Type B pancreatic cell (in vitro differentiated cells): ENCODE measurements at regions not wholly inside any gene's neighbourhood (a gene's known extent, or its start where the extent isn't known, plus 50 kb on each side); places are given as distances from the start of the nearest gene placed in this dataset.

ENCODE experiments used
- DNase-seq: peaks from one replicate; pipeline ENCODE4 v3.0.0; 2021; ENCODE audit warnings: mixed read lengths; ENCODE audit not compliant: unreplicated experiment; ENCODE audit errors: extremely low spot score
- H3K27ac Mint-ChIP-seq: 2 replicates; pipeline ENCODE4 v1.8.0; 2021; ENCODE audit warnings: mild to moderate bottlenecking, mixed read lengths
- H3K27me3 Mint-ChIP-seq: 2 replicates; pipeline ENCODE4 v1.8.0; 2021; ENCODE audit warnings: mixed read lengths
- H3K36me3 Mint-ChIP-seq: 2 replicates; pipeline ENCODE4 v1.8.0; 2021; ENCODE audit warnings: mixed read lengths
- H3K4me1 Mint-ChIP-seq: one replicate; pipeline ENCODE4 v1.8.0; 2021; ENCODE audit warnings: mixed read lengths; ENCODE audit not compliant: unreplicated experiment
- H3K4me3 Mint-ChIP-seq: 2 replicates; pipeline ENCODE4 v1.8.0; 2021; ENCODE audit warnings: mild to moderate bottlenecking, mixed read lengths
- H3K9me3 Mint-ChIP-seq: 2 replicates; pipeline ENCODE4 v1.8.0; 2021; ENCODE audit warnings: mixed read lengths
- TF ChIP-seq, protein P1 (sequence below): fragments of 200-600 bp; sonication (generic); conservative IDR thresholded peaks from 2 replicates; pipeline ENCODE4 v1.5.0; 2021; ENCODE audit warnings: antibody characterized with exemption, mild to moderate bottlenecking

DNA sequence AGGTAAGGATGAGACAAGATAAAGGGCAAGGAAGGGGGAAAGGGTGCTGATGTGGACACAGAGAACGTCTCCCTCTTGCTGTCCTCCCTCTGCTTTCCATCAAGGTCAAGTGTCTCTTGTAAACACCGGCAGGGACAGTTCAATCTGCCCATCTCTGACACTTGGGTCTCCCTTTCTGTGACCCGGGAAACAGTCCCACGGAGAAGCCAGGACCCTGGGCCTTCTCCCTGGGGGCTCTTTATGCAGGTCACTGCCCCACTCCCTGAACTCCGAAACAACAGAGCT is 254.3 kb downstream of the LTN1 start:
- H3K27ac Mint-ChIP-seq, result no peak overlapping the region
- H3K36me3 Mint-ChIP-seq, result no peaks in the 10 kb centered on the region
- H3K4me1 Mint-ChIP-seq, result no peaks in the 10 kb centered on the region
- H3K9me3 Mint-ChIP-seq, result no peaks in the 10 kb centered on the region
- no peaks in the 10 kb centered on the region for H3K27me3 Mint-ChIP-seq
- DNase-seq, result no peak
- H3K4me3 Mint-ChIP-seq, result no peak overlapping the region
- TF ChIP-seq, protein P1, sequence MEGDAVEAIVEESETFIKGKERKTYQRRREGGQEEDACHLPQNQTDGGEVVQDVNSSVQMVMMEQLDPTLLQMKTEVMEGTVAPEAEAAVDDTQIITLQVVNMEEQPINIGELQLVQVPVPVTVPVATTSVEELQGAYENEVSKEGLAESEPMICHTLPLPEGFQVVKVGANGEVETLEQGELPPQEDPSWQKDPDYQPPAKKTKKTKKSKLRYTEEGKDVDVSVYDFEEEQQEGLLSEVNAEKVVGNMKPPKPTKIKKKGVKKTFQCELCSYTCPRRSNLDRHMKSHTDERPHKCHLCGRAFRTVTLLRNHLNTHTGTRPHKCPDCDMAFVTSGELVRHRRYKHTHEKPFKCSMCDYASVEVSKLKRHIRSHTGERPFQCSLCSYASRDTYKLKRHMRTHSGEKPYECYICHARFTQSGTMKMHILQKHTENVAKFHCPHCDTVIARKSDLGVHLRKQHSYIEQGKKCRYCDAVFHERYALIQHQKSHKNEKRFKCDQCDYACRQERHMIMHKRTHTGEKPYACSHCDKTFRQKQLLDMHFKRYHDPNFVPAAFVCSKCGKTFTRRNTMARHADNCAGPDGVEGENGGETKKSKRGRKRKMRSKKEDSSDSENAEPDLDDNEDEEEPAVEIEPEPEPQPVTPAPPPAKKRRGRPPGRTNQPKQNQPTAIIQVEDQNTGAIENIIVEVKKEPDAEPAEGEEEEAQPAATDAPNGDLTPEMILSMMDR, result no peak

DNA sequence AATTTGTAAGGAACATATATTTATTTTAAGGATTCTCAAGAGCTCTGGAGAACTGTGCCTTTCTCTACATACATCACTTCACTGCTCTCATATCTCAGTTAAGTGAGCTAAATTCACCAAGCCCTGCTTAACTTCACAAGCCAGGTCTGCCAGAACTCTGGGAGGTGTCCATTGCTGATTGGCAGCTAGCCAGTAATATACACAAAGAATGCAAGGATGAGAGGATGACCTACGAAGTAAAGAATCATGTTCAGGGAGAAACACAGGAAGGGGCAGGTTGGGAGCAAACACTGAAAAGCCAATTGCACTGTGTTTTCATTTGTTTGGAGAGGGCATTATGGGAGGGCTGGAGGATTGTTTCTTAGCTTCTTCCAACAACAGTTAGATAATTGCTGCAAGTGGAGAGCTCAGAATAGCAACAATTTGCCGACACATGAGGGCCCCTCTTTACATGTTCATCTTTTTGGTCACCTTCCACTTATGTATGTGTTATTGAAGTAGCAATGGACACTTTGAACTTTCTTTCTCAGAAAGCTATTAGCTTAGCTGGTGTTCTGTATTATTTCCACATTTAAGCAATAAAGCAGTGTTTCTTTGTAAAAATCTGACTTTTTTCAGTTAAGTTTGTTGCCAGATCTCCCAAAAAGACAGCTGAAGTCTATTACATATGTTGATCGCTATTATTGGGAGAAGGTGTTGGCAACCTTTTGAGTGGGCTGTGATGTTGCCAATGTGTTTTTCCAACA is 254.8 kb downstream of the LTN1 start:
- no peaks in the 10 kb centered on the region for H3K27me3 Mint-ChIP-seq
- no peak overlapping the region for H3K4me3 Mint-ChIP-seq

DNA sequence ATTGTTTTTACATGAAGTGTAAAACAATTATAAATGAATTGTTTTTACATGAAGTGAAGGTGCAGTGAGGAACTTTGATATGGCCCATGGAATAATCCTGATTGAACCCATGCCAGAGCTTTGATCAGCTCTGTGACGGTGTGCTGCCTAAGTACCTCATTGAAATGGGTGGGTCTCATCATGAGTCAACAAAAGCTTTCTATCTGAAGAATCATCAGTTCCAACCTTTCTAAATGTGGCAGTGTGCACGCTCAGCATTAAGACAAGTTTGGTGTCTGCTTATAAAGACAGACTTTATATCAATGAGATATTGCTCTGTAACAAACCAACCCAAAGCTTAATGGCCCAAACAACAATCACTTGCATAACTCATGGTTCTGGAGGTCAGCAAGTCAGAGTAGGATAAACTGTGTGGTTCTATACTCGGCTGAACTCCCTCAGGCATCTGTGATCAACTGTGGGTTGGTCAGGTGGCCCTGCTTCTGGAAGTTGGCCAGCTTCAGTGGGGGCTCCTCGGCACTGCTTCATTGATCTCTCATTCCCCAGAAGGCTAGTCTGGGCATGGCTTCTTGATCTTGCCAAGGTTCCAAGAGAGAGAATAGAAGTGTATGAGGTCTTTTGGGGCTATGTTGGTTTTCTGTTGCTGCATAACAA is 258.0 kb downstream of the LTN1 start:
- no peaks in the 10 kb centered on the region for H3K36me3 Mint-ChIP-seq
- H3K9me3 Mint-ChIP-seq, result no peaks in the 10 kb centered on the region
- H3K4me3 Mint-ChIP-seq, result no peak overlapping the region
- no peaks in the 10 kb centered on the region for H3K27me3 Mint-ChIP-seq
- no peaks in the 10 kb centered on the region for H3K4me1 Mint-ChIP-seq
- DNase-seq, result no peak
- TF ChIP-seq, protein P1, result no peak
- no peak overlapping the region for H3K27ac Mint-ChIP-seq

More for the DNA sequence above, 254.8 kb downstream of the LTN1 start:
- Mint-ChIP-seq H3K27ac (no peak overlapping the region), H3K36me3 (no peaks in the 10 kb centered on the region), H3K4me1 (no peaks in the 10 kb centered on the region), H3K9me3 (no peaks in the 10 kb centered on the region)
- TF ChIP-seq, protein P1, result no peak
- DNase-seq, result no peak

DNA sequence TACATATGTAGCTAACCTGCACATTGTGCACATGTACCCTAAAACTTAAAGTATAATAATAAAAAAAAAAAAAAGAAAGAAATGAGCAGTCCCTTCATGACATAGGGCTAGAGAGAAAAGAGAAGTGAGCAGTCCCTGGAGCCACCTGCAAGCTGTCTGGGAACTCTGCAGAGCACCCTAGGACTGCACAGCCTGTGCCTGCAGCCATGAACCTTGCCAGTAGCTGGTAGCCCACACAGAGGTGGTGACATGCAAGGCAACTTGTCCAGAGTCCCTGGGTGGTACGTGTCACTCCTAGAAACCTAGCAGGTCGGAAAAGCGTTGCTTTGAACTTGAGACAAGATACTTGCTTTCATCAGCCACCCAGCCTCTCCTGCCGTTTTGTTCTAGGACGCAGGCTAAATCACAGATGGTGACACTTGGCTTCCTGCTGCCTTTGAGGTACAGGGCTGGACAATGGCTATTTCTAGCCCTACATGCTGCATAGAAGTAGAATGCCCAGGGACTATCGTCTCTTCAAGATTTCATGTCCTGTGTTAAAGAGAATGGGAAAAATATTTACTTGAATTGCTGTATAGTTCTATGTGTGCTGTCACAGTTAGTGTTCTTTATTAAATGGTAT is 260.9 kb downstream of the LTN1 start:
- no peak for DNase-seq
- no peaks in the 10 kb centered on the region for H3K36me3 Mint-ChIP-seq
- TF ChIP-seq, protein P1, result no peak
- H3K4me1 Mint-ChIP-seq, result no peaks in the 10 kb centered on the region
- H3K27ac Mint-ChIP-seq, result no peak overlapping the region
- no peak overlapping the region for H3K4me3 Mint-ChIP-seq
- H3K9me3 Mint-ChIP-seq, result no peaks in the 10 kb centered on the region
- no peaks in the 10 kb centered on the region for H3K27me3 Mint-ChIP-seq

DNA sequence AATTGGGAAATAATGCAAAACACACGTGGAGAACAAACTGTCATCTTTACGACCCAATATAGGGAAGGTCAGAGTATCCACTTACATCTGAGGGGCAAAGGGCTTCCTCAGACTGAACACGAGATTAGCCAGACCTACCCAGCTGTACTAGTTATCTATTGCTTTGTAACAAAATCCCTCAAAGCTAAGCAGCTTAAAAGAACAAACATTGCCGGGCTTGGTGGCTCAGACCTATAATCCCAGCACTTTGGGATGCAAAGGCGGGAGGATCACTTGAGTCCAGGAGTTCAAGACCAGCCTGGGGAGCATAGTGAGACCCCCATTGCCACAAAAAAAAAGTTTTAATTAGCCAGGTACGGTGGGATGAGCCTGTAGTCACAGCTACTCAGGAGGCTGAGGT is 262.8 kb downstream of the LTN1 start:
- TF ChIP-seq, protein P1, result no peak
- no peak for DNase-seq
- Mint-ChIP-seq H3K36me3 (no peaks in the 10 kb centered on the region), H3K27ac (no peak overlapping the region), H3K4me1 (no peaks in the 10 kb centered on the region), H3K4me3 (no peak overlapping the region), H3K9me3 (no peaks in the 10 kb centered on the region), H3K27me3 (no peaks in the 10 kb centered on the region)
